GM12878 (cell line): ENCODE measurements at regions not wholly inside any gene's neighbourhood (a gene's known extent, or its start where the extent isn't known, plus 50 kb on each side); places are given as distances from the start of the nearest gene placed in this dataset.

ENCODE experiments used
- ATAC-seq: fragments of 200-7000 bp; cut with Tn5 transposase; 3 replicates; pipeline ENCODE4 v1.9.1; 2020; ENCODE audit warnings: mild to moderate bottlenecking, moderate library complexity
- BruUV-seq: library from RNA; stranded (reverse); fragments of 400-500 nt; replicated peaks from 2 replicates; lab custom pipeline; 2021; lab: Mats Ljungman, UMichigan
- CTCF ChIA-PET: fragments of 300-600 bp; sonication (Branson Sonifier 250); formaldehyde crosslinking; extraction: SDS; loops from one replicate; lab custom pipeline; 2021; ENCODE audit warnings: inconsistent platforms; lab: Yijun Ruan, JAX
- POLR2A ChIA-PET: fragments of 350-600 bp; formaldehyde crosslinking; extraction: SDS; loops from one replicate; lab custom pipeline; 2021; ENCODE audit warnings: inconsistent platforms; lab: Charles Lee
- RAD21 ChIA-PET: fragments of 300-600 bp; sonication (Branson Sonifier 250); formaldehyde crosslinking; loops from one replicate; lab custom pipeline; 2023; ENCODE audit warnings: antibody characterized with exemption; ENCODE audit not compliant: unreplicated experiment; lab: Charles Lee
- SMC1A ChIA-PET: fragments of 300-600 bp; sonication (Branson Sonifier 250); formaldehyde crosslinking; loops from one replicate; lab custom pipeline; 2023; ENCODE audit not compliant: unreplicated experiment, uncharacterized antibody; lab: Charles Lee
- DNase-seq: peaks from one replicate; pipeline ENCODE4 v3.0.0-alpha.2; 2011; ENCODE audit warnings: low read depth, low spot score
- FAIRE-seq: peaks from 3 replicates; lab custom pipeline; 2011; peaks lifted over from hg19 to GRCh38; lab: Jason Lieb, UNC
- H2AFZ ChIP-seq: 2 replicates; pipeline ENCODE4 v1.6.0; 2011; ENCODE audit warnings: low read depth, low read length, control low read depth; ENCODE audit not compliant: control insufficient read depth
- H3K27ac ChIP-seq: 2 replicates; pipeline ENCODE4 v1.5.1; 2011; ENCODE audit warnings: control low read depth; ENCODE audit not compliant: control insufficient read depth, insufficient read depth
- H3K27me3 ChIP-seq, 2 experiments: replicated peaks in 1 of 2; 2 replicates each; pipeline versions ENCODE4 v1.6.0 to v1.6.1; 2011; ENCODE audit warnings: low read length in 1 of 2; ENCODE audit not compliant: control insufficient read depth in 2 of 2, insufficient read depth in 2 of 2
- H3K36me3 ChIP-seq, 2 experiments: 2 replicates each; pipeline ENCODE4 v1.5.1; 2011; ENCODE audit warnings: low read length in 1 of 2; ENCODE audit not compliant: control insufficient read depth in 2 of 2, insufficient read depth in 2 of 2
- H3K4me1 ChIP-seq: 2 replicates; pipeline ENCODE4 v1.6.1; 2011; ENCODE audit warnings: mild to moderate bottlenecking, low read length, moderate library complexity, mixed read lengths; ENCODE audit not compliant: control insufficient read depth, insufficient read depth
- H3K4me2 ChIP-seq: 2 replicates; pipeline ENCODE4 v1.6.0; 2011; ENCODE audit warnings: control low read depth; ENCODE audit not compliant: control insufficient read depth, insufficient read depth
- H3K4me3 ChIP-seq: fragments of 200-600 bp; sonication (generic); 2 replicates; pipeline ENCODE4 v1.5.1; 2016
- H3K79me2 ChIP-seq: 2 replicates; pipeline ENCODE4 v1.6.0; 2011; ENCODE audit warnings: low read length; ENCODE audit not compliant: control insufficient read depth, insufficient read depth
- H3K9ac ChIP-seq: 2 replicates; pipeline ENCODE4 v1.8.0; 2011; ENCODE audit warnings: low read length, control low read depth, mixed read lengths; ENCODE audit not compliant: control insufficient read depth, insufficient read depth
- H3K9me3 ChIP-seq: replicated peaks from 3 replicates; pipeline ENCODE4 v1.5.1; 2011; ENCODE audit warnings: mild to moderate bottlenecking, low read length; ENCODE audit not compliant: control insufficient read depth, insufficient read depth
- H4K20me1 ChIP-seq: 2 replicates; pipeline ENCODE4 v1.6.0; 2011; ENCODE audit not compliant: control insufficient read depth, insufficient read depth
- CUX1 ChIP-seq: IDR thresholded peaks from 2 replicates; pipeline ENCODE4 v1.6.1; 2012; ENCODE audit warnings: improper control_type of control experiment, low read depth, low read length; ENCODE audit not compliant: insufficient replicate concordance
- JUND ChIP-seq: IDR thresholded peaks from 2 replicates; pipeline ENCODE4 v1.6.1; 2012; ENCODE audit warnings: low read depth, mild to moderate bottlenecking, low read length, improper control_type of control experiment, moderate library complexity
- MYB ChIP-seq: fragments of 150-350 bp; IDR thresholded peaks from 2 replicates; pipeline ENCODE4 v1.6.1; 2014; ENCODE audit warnings: mild to moderate bottlenecking, low read depth, low read length, borderline replicate concordance
- NFYA ChIP-seq: IDR thresholded peaks from 2 replicates; pipeline ENCODE4 v1.6.1; 2011; ENCODE audit warnings: low read depth, mild to moderate bottlenecking, low read length, improper control_type of control experiment, borderline replicate concordance
- NR2C2 ChIP-seq: IDR thresholded peaks from 2 replicates; pipeline ENCODE4 v1.6.1; 2011; ENCODE audit warnings: borderline replicate concordance, low read depth; ENCODE audit not compliant: control insufficient read depth, insufficient read length
- SREBF1 ChIP-seq: IDR thresholded peaks from 2 replicates; pipeline ENCODE4 v1.6.1; 2012; ENCODE audit warnings: mild to moderate bottlenecking, low read length
- TBL1XR1 ChIP-seq: IDR thresholded peaks from 2 replicates; pipeline ENCODE4 v1.6.1; 2012; ENCODE audit warnings: low read depth, low read length, improper control_type of control experiment
- WRNIP1 ChIP-seq: IDR thresholded peaks from 2 replicates; pipeline ENCODE4 v1.6.1; 2011; ENCODE audit warnings: low read depth, low read length, improper control_type of control experiment, borderline replicate concordance
- ZZZ3 ChIP-seq: IDR thresholded peaks from 2 replicates; pipeline ENCODE4 v1.6.1; 2011; ENCODE audit warnings: low read depth; ENCODE audit not compliant: control insufficient read depth, insufficient read length
- in situ Hi-C: fragments of 300-500 bp; cut with MboI; formaldehyde crosslinking; loops from 9 replicates; pipeline ENCODE4 v1.14.3; 2018; ENCODE audit warnings: mixed read lengths
- intact Hi-C: fragments of 100-400 bp; cut with micrococcal nuclease; formaldehyde crosslinking; loops from one replicate; pipeline ENCODE4 v1.14.2; 2022; ENCODE audit not compliant: unreplicated experiment
- TF ChIP-seq, protein P1 (sequence below), 3 experiments: IDR thresholded peaks in 2 of 3; conservative IDR thresholded peaks in 1 of 3; 2 replicates each; pipeline ENCODE4 v1.5.1; 2011; ENCODE audit warnings: low read depth in 3 of 3, low read length in 3 of 3, mild to moderate bottlenecking in 3 of 3, control low read depth in 2 of 3, moderate library complexity in 2 of 3, inconsistent platforms in 1 of 3, mixed read lengths in 1 of 3; ENCODE audit not compliant: control insufficient read depth in 2 of 3, insufficient read depth in 1 of 3; ENCODE audit errors: extremely low read depth in 1 of 3

- TF ChIP-seq CUX1 (no peak), MYB (no peak), NFYA (no peak)
These were observed 171.9 kb downstream of the KLF5 start (continued) for GRCh38 chr13:73230716-73231115.

DNA sequence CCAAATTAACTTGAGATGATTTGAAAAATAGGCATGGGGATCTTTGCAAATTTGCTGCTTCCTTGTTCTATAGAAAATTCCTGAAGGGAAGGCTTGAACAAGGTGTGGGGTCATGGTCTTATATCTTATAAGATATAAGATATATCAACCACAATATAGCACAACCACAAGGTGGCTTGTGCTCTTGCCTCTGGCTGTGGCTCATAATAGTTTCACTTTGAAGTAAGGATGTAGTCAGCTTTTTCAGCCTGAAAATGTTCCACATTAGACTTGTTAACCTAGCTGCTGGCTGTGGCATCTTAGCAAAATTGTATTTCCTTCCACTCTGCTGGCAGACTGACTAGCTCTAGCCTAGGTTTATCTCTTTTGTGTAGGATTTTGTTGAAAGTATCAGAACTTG, 169.7 kb downstream of the KLF5 start:
- no peaks in the 10 kb centered on the region for H3K9me3 ChIP-seq
- no peak for FAIRE-seq
- ATAC-seq = no peak
- TF ChIP-seq NR2C2 = no peak
- no peak for TF ChIP-seq ZZZ3
- TF ChIP-seq, protein P1, sequence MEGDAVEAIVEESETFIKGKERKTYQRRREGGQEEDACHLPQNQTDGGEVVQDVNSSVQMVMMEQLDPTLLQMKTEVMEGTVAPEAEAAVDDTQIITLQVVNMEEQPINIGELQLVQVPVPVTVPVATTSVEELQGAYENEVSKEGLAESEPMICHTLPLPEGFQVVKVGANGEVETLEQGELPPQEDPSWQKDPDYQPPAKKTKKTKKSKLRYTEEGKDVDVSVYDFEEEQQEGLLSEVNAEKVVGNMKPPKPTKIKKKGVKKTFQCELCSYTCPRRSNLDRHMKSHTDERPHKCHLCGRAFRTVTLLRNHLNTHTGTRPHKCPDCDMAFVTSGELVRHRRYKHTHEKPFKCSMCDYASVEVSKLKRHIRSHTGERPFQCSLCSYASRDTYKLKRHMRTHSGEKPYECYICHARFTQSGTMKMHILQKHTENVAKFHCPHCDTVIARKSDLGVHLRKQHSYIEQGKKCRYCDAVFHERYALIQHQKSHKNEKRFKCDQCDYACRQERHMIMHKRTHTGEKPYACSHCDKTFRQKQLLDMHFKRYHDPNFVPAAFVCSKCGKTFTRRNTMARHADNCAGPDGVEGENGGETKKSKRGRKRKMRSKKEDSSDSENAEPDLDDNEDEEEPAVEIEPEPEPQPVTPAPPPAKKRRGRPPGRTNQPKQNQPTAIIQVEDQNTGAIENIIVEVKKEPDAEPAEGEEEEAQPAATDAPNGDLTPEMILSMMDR (IDR thresholded peaks at IDR 0.05 in 2 of 3, conservative IDR thresholded peaks at IDR 0.05 in 1 of 3; ENCODE audit: control insufficient read depth in 2 of 3, extremely low read depth in 1 of 3, insufficient read depth in 1 of 3, low read depth in 3 of 3, low read length in 3 of 3) = no peak
- no peak for TF ChIP-seq SREBF1
- no peak for TF ChIP-seq WRNIP1
- TF ChIP-seq JUND = no peak
- TF ChIP-seq TBL1XR1 = no peak
- no peaks in the 10 kb centered on the region for H3K79me2 ChIP-seq
- ChIA-PET POLR2A (no interaction called here), SMC1A (no interaction called here), RAD21 (no interaction called here), CTCF (no interaction called here)
- DNase-seq = no peak
- no peaks in the 10 kb centered on the region for H4K20me1 ChIP-seq
- intact Hi-C loops = loop anchor here (10.0 kb wide), 1 partner anchor 476 kb away; no protein-coding TSS in a partner anchor
- H3K27ac ChIP-seq = no peak overlapping the region
- H3K9ac ChIP-seq = no peak overlapping the region
- H3K4me1 ChIP-seq = no peaks in the 10 kb centered on the region; the same call in 1 of the 2 replicates
- no peaks in the 10 kb centered on the region for H3K36me3 ChIP-seq
- no TSS peak for BruUV-seq
- no peaks in the 10 kb centered on the region for H3K27me3 ChIP-seq
- in situ Hi-C loops = no loop called here
- H3K4me3 ChIP-seq = no peak overlapping the region
- H2AFZ ChIP-seq = no peak overlapping the region
- H3K4me2 ChIP-seq = no peak overlapping the region
